HCT116 (cell line): ENCODE measurements at regions not wholly inside any gene's neighbourhood (a gene's known extent, or its start where the extent isn't known, plus 50 kb on each side); places are given as distances from the start of the nearest gene placed in this dataset.

Source experiments
- ATAC-seq: fragments of 200-7000 bp; cut with Tn5 transposase; 2 replicates; pipeline ENCODE4 v1.9.1; 2020; ENCODE audit warnings: mild to moderate bottlenecking, moderate library complexity
- BruUV-seq: library from RNA; stranded (reverse); fragments of 400-500 nt; replicated peaks from 2 replicates; lab custom pipeline; 2021; lab: Mats Ljungman, UMichigan
- CTCF ChIA-PET: fragments of 300-600 bp; sonication (Branson Sonifier 250); formaldehyde crosslinking; loops from one replicate; lab custom pipeline; 2021; ENCODE audit warnings: antibody characterized with exemption; lab: Charles Lee
- POLR2A ChIA-PET: fragments of 300-600, 350-600 bp; sonication (Branson Sonifier 250); formaldehyde crosslinking; loops from one replicate; lab custom pipeline; 2021; ENCODE audit warnings: antibody characterized with exemption; lab: Charles Lee
- RAD21 ChIA-PET, 2 experiments: fragments of 300-600 bp; sonication (Branson Sonifier 250); formaldehyde crosslinking; loops; one replicate each; lab custom pipeline; 2023; ENCODE audit warnings: low total read pairs in 2 of 2; ENCODE audit not compliant: uncharacterized antibody in 2 of 2, unreplicated experiment in 2 of 2, low non-redundant PET in 1 of 2; lab: Charles Lee
- DNase-seq: peaks from one replicate; pipeline ENCODE4 v3.0.0-alpha.2; 2010; ENCODE audit warnings: low read depth, low spot score
- H2AFZ ChIP-seq: fragments of 200-600 bp; shearing (Covaris generic), sonication (generic); 2 replicates; pipeline ENCODE4 v1.6.1; 2017; ENCODE audit warnings: low read depth, mixed run types, mixed read lengths, antibody characterized with exemption, low read length; ENCODE audit not compliant: poor library complexity, severe bottlenecking
- H3K27ac ChIP-seq: 2 replicates; pipeline ENCODE4 v1.5.1; 2012; ENCODE audit warnings: low read depth, low read length
- H3K27me3 ChIP-seq: fragments of 200-600 bp; sonication (generic); 2 replicates; pipeline ENCODE4 v1.6.1; 2016; ENCODE audit warnings: mixed run types, low read length, mixed read lengths; ENCODE audit not compliant: insufficient read depth
- H3K36me3 ChIP-seq, 2 experiments: fragments of 200-500 bp in 1 of 2; fragments of 200-600 bp in 1 of 2; sonication (Bioruptor generic) in 1 of 2; sonication (generic) in 1 of 2; 2 replicates each; pipeline versions ENCODE4 v1.5.1 to v1.6.1; 2014 to 2016; ENCODE audit warnings: low read length in 2 of 2, inconsistent platforms in 1 of 2, mixed read lengths in 1 of 2, mixed run types in 1 of 2; ENCODE audit not compliant: insufficient read depth in 2 of 2, control insufficient read depth in 1 of 2
- H3K4me1 ChIP-seq, 2 experiments: fragments of 200-600 bp in 1 of 2; sonication (generic) in 1 of 2; 2 replicates each; pipeline versions ENCODE4 v1.5.1 to v1.6.1; 2012 to 2017; ENCODE audit warnings: low read length in 2 of 2, inconsistent platforms in 1 of 2, mild to moderate bottlenecking in 1 of 2, mixed read lengths in 1 of 2, mixed run types in 1 of 2, moderate library complexity in 1 of 2; ENCODE audit not compliant: insufficient read depth in 2 of 2, control insufficient read depth in 1 of 2
- H3K4me2 ChIP-seq: fragments of 200-600 bp; sonication (generic); 2 replicates; pipeline ENCODE4 v1.6.1; 2017; ENCODE audit warnings: mixed run types, low read length, mixed read lengths
- H3K4me3 ChIP-seq, 2 experiments: fragments of 200-600 bp in 1 of 2; sonication (generic) in 1 of 2; replicated peaks in 1 of 2; 2 replicates each; pipeline ENCODE4 v1.5.1; 2011 to 2016; ENCODE audit warnings: low read length in 2 of 2, control low read depth in 1 of 2, low read depth in 1 of 2, mild to moderate bottlenecking in 1 of 2, mixed read lengths in 1 of 2, mixed run types in 1 of 2
- H3K79me2 ChIP-seq: fragments of 200-600 bp; sonication (generic); 2 replicates; pipeline ENCODE4 v1.6.1; 2017; ENCODE audit warnings: mild to moderate bottlenecking, mixed run types, low read length, moderate library complexity, mixed read lengths; ENCODE audit not compliant: insufficient read depth
- H3K9ac ChIP-seq: fragments of 200-600 bp; sonication (generic); 2 replicates; pipeline ENCODE4 v1.6.1; 2016; ENCODE audit warnings: low read length, mixed read lengths
- H3K9me2 ChIP-seq: fragments of 200-600 bp; sonication (generic), shearing (Covaris generic); 2 replicates; pipeline ENCODE4 v1.6.1; 2017; ENCODE audit warnings: mixed run types, mild to moderate bottlenecking, moderate library complexity; ENCODE audit not compliant: insufficient read depth
- H3K9me3 ChIP-seq, 2 experiments: fragments of 200-500 bp in 1 of 2; fragments of 200-600 bp in 1 of 2; sonication (Bioruptor generic) in 1 of 2; sonication (generic) in 1 of 2; 2 replicates each; pipeline ENCODE4 v1.6.1; 2014 to 2017; ENCODE audit warnings: low read length in 2 of 2, mixed read lengths in 2 of 2, inconsistent platforms in 1 of 2, low read depth in 1 of 2, mild to moderate bottlenecking in 1 of 2, mixed run types in 1 of 2, moderate library complexity in 1 of 2; ENCODE audit not compliant: control insufficient read depth in 1 of 2, insufficient read depth in 1 of 2
- H4K20me1 ChIP-seq: fragments of 200-600 bp; sonication (generic), shearing (Covaris generic); 2 replicates; pipeline ENCODE4 v1.6.1; 2017; ENCODE audit warnings: mixed run types, mild to moderate bottlenecking, moderate library complexity; ENCODE audit not compliant: insufficient read depth
- CTCF ChIP-seq, 3 experiments: fragments of 200-600 bp in 1 of 3; sonication (generic) in 1 of 3; IDR thresholded peaks in 2 of 3; conservative IDR thresholded peaks in 1 of 3; 2 replicates each; pipeline ENCODE4 v1.5.1; 2012 to 2017; ENCODE audit warnings: low read depth in 2 of 3, low read length in 2 of 3, antibody characterized with exemption in 1 of 3, borderline replicate concordance in 1 of 3, control low read depth in 1 of 3, mild to moderate bottlenecking in 1 of 3, mixed read lengths in 1 of 3, mixed run types in 1 of 3, moderate library complexity in 1 of 3; ENCODE audit not compliant: insufficient read depth in 1 of 3
- EZH2phosphoT487 ChIP-seq: fragments of 200-600 bp; IDR thresholded peaks from 2 replicates; pipeline ENCODE4 v1.6.1; 2018; ENCODE audit warnings: antibody characterized with exemption, borderline replicate concordance
- POLR2A ChIP-seq: IDR thresholded peaks from 2 replicates; pipeline ENCODE4 v1.7.0; 2011; ENCODE audit warnings: borderline replicate concordance; ENCODE audit not compliant: insufficient read depth, insufficient read length; ENCODE audit errors: extremely low read depth
- RAD21 ChIP-seq: IDR thresholded peaks from 2 replicates; pipeline ENCODE4 v1.6.1; 2012; ENCODE audit warnings: low read depth, mild to moderate bottlenecking
- TCF7L2 ChIP-seq: IDR thresholded peaks from 2 replicates; pipeline ENCODE4 v1.7.0; 2011; ENCODE audit warnings: borderline replicate concordance, inconsistent platforms; ENCODE audit not compliant: insufficient read depth, insufficient read length; ENCODE audit errors: extremely low read depth
- ZBTB33 ChIP-seq: IDR thresholded peaks from 2 replicates; pipeline ENCODE4 v1.6.1; 2011; ENCODE audit warnings: mild to moderate bottlenecking, low read length, moderate library complexity; ENCODE audit not compliant: insufficient replicate concordance; ENCODE audit errors: extremely low read depth
- intact Hi-C: fragments of 100-400 bp; cut with micrococcal nuclease; formaldehyde crosslinking; loops from 2 replicates; pipeline ENCODE4 v1.10.0; 2022

GRCh38 chr5:171575808-171576207 lies 156.4 kb downstream of the FGF18 start:
- Histone ChIP-seq H3K27ac (no peak overlapping the region), H3K27me3 (no peaks in the 10 kb centered on the region), H3K9ac (no peak overlapping the region), H2AFZ (no peak overlapping the region), H3K4me3 (no peak overlapping the region), H4K20me1 (no peaks in the 10 kb centered on the region), H3K4me1 (no peaks in the 10 kb centered on the region), H3K9me2 (no peaks in the 10 kb centered on the region), H3K79me2 (no peaks in the 10 kb centered on the region), H3K4me2 (no peak overlapping the region), H3K9me3 (no peaks in the 10 kb centered on the region), H3K36me3 (no peaks in the 10 kb centered on the region)
- DNase-seq (no peak), ATAC-seq (no peak)
- intact Hi-C loops: no loop called here
- TF ChIP-seq CTCF (IDR thresholded peaks at IDR 0.05 in 2 of 3, conservative IDR thresholded peaks at IDR 0.05 in 1 of 3; ENCODE audit: borderline replicate concordance in 1 of 3, insufficient read depth in 1 of 3, low read depth in 2 of 3, low read length in 2 of 3): no peak
- no peak for TF ChIP-seq ZBTB33
- TF ChIP-seq POLR2A: no peak
- TF ChIP-seq EZH2phosphoT487: no peak
- no peak for TF ChIP-seq TCF7L2
- no peak for TF ChIP-seq RAD21
- ChIA-PET CTCF (no interaction called here), RAD21 (no interaction called here), POLR2A (no interaction called here)
- BruUV-seq: no TSS peak
